HCT116 (cell line): ENCODE measurements at regions not wholly inside any gene's neighbourhood (a gene's known extent, or its start where the extent isn't known, plus 50 kb on each side); places are given as distances from the start of the nearest gene placed in this dataset.
A peak's percentile ranks its signal among the peaks of the same experiment; 100 is the strongest.

ENCODE experiments used
- ATAC-seq: fragments of 200-7000 bp; cut with Tn5 transposase; 2 replicates; pipeline ENCODE4 v1.9.1; 2020; ENCODE audit warnings: mild to moderate bottlenecking, moderate library complexity
- BruUV-seq: library from RNA; stranded (reverse); fragments of 400-500 nt; replicated peaks from 2 replicates; lab custom pipeline; 2021; lab: Mats Ljungman, UMichigan
- CTCF ChIA-PET: fragments of 300-600 bp; sonication (Branson Sonifier 250); formaldehyde crosslinking; loops from one replicate; lab custom pipeline; 2021; ENCODE audit warnings: antibody characterized with exemption; lab: Charles Lee
- POLR2A ChIA-PET: fragments of 300-600, 350-600 bp; sonication (Branson Sonifier 250); formaldehyde crosslinking; loops from one replicate; lab custom pipeline; 2021; ENCODE audit warnings: antibody characterized with exemption; lab: Charles Lee
- RAD21 ChIA-PET, 2 experiments: fragments of 300-600 bp; sonication (Branson Sonifier 250); formaldehyde crosslinking; loops; one replicate each; lab custom pipeline; 2023; ENCODE audit warnings: low total read pairs in 2 of 2; ENCODE audit not compliant: uncharacterized antibody in 2 of 2, unreplicated experiment in 2 of 2, low non-redundant PET in 1 of 2; lab: Charles Lee
- DNase-seq: peaks from one replicate; pipeline ENCODE4 v3.0.0-alpha.2; 2010; ENCODE audit warnings: low read depth, low spot score
- H2AFZ ChIP-seq: fragments of 200-600 bp; shearing (Covaris generic), sonication (generic); 2 replicates; pipeline ENCODE4 v1.6.1; 2017; ENCODE audit warnings: low read depth, mixed run types, mixed read lengths, antibody characterized with exemption, low read length; ENCODE audit not compliant: poor library complexity, severe bottlenecking
- H3K27ac ChIP-seq: 2 replicates; pipeline ENCODE4 v1.5.1; 2012; ENCODE audit warnings: low read depth, low read length
- H3K27me3 ChIP-seq: fragments of 200-600 bp; sonication (generic); 2 replicates; pipeline ENCODE4 v1.6.1; 2016; ENCODE audit warnings: mixed run types, low read length, mixed read lengths; ENCODE audit not compliant: insufficient read depth
- H3K36me3 ChIP-seq, 2 experiments: fragments of 200-500 bp in 1 of 2; fragments of 200-600 bp in 1 of 2; sonication (Bioruptor generic) in 1 of 2; sonication (generic) in 1 of 2; 2 replicates each; pipeline versions ENCODE4 v1.5.1 to v1.6.1; 2014 to 2016; ENCODE audit warnings: low read length in 2 of 2, inconsistent platforms in 1 of 2, mixed read lengths in 1 of 2, mixed run types in 1 of 2; ENCODE audit not compliant: insufficient read depth in 2 of 2, control insufficient read depth in 1 of 2
- H3K4me1 ChIP-seq, 2 experiments: fragments of 200-600 bp in 1 of 2; sonication (generic) in 1 of 2; 2 replicates each; pipeline versions ENCODE4 v1.5.1 to v1.6.1; 2012 to 2017; ENCODE audit warnings: low read length in 2 of 2, inconsistent platforms in 1 of 2, mild to moderate bottlenecking in 1 of 2, mixed read lengths in 1 of 2, mixed run types in 1 of 2, moderate library complexity in 1 of 2; ENCODE audit not compliant: insufficient read depth in 2 of 2, control insufficient read depth in 1 of 2
- H3K4me2 ChIP-seq: fragments of 200-600 bp; sonication (generic); 2 replicates; pipeline ENCODE4 v1.6.1; 2017; ENCODE audit warnings: mixed run types, low read length, mixed read lengths
- H3K4me3 ChIP-seq, 2 experiments: fragments of 200-600 bp in 1 of 2; sonication (generic) in 1 of 2; replicated peaks in 1 of 2; 2 replicates each; pipeline ENCODE4 v1.5.1; 2011 to 2016; ENCODE audit warnings: low read length in 2 of 2, control low read depth in 1 of 2, low read depth in 1 of 2, mild to moderate bottlenecking in 1 of 2, mixed read lengths in 1 of 2, mixed run types in 1 of 2
- H3K79me2 ChIP-seq: fragments of 200-600 bp; sonication (generic); 2 replicates; pipeline ENCODE4 v1.6.1; 2017; ENCODE audit warnings: mild to moderate bottlenecking, mixed run types, low read length, moderate library complexity, mixed read lengths; ENCODE audit not compliant: insufficient read depth
- H3K9ac ChIP-seq: fragments of 200-600 bp; sonication (generic); 2 replicates; pipeline ENCODE4 v1.6.1; 2016; ENCODE audit warnings: low read length, mixed read lengths
- H3K9me2 ChIP-seq: fragments of 200-600 bp; sonication (generic), shearing (Covaris generic); 2 replicates; pipeline ENCODE4 v1.6.1; 2017; ENCODE audit warnings: mixed run types, mild to moderate bottlenecking, moderate library complexity; ENCODE audit not compliant: insufficient read depth
- H3K9me3 ChIP-seq, 2 experiments: fragments of 200-500 bp in 1 of 2; fragments of 200-600 bp in 1 of 2; sonication (Bioruptor generic) in 1 of 2; sonication (generic) in 1 of 2; 2 replicates each; pipeline ENCODE4 v1.6.1; 2014 to 2017; ENCODE audit warnings: low read length in 2 of 2, mixed read lengths in 2 of 2, inconsistent platforms in 1 of 2, low read depth in 1 of 2, mild to moderate bottlenecking in 1 of 2, mixed run types in 1 of 2, moderate library complexity in 1 of 2; ENCODE audit not compliant: control insufficient read depth in 1 of 2, insufficient read depth in 1 of 2
- H4K20me1 ChIP-seq: fragments of 200-600 bp; sonication (generic), shearing (Covaris generic); 2 replicates; pipeline ENCODE4 v1.6.1; 2017; ENCODE audit warnings: mixed run types, mild to moderate bottlenecking, moderate library complexity; ENCODE audit not compliant: insufficient read depth
- CEBPB ChIP-seq: IDR thresholded peaks from 2 replicates; pipeline ENCODE4 v1.6.1; 2012; ENCODE audit warnings: low read depth
- EGR1 ChIP-seq: IDR thresholded peaks from 2 replicates; pipeline ENCODE4 v1.6.1; 2012; ENCODE audit warnings: low read depth
- ELF1 ChIP-seq: IDR thresholded peaks from 2 replicates; pipeline ENCODE4 v1.6.1; 2012; ENCODE audit warnings: low read depth, borderline replicate concordance
- EZH2 ChIP-seq: fragments of 200-600 bp; sonication (generic); IDR thresholded peaks from 2 replicates; pipeline ENCODE4 v1.6.1; 2017; ENCODE audit warnings: antibody characterized with exemption, mixed run types
- EZH2phosphoT487 ChIP-seq: fragments of 200-600 bp; IDR thresholded peaks from 2 replicates; pipeline ENCODE4 v1.6.1; 2018; ENCODE audit warnings: antibody characterized with exemption, borderline replicate concordance
- JUND ChIP-seq: IDR thresholded peaks from 2 replicates; pipeline ENCODE4 v1.6.1; 2012
- POLR2A ChIP-seq: IDR thresholded peaks from 2 replicates; pipeline ENCODE4 v1.7.0; 2011; ENCODE audit warnings: borderline replicate concordance; ENCODE audit not compliant: insufficient read depth, insufficient read length; ENCODE audit errors: extremely low read depth
- RAD21 ChIP-seq: IDR thresholded peaks from 2 replicates; pipeline ENCODE4 v1.6.1; 2012; ENCODE audit warnings: low read depth, mild to moderate bottlenecking
- SP1 ChIP-seq: IDR thresholded peaks from 2 replicates; pipeline ENCODE4 v1.6.1; 2012; ENCODE audit warnings: low read depth
- SRF ChIP-seq: IDR thresholded peaks from 2 replicates; pipeline ENCODE4 v1.6.1; 2012; ENCODE audit warnings: low read depth
- TCF7L2 ChIP-seq: IDR thresholded peaks from 2 replicates; pipeline ENCODE4 v1.7.0; 2011; ENCODE audit warnings: borderline replicate concordance, inconsistent platforms; ENCODE audit not compliant: insufficient read depth, insufficient read length; ENCODE audit errors: extremely low read depth
- YY1 ChIP-seq: IDR thresholded peaks from 2 replicates; pipeline ENCODE4 v1.6.1; 2011; ENCODE audit warnings: low read length, low read depth, moderate library complexity, mild to moderate bottlenecking; ENCODE audit not compliant: insufficient replicate concordance; ENCODE audit errors: extremely low read depth
- ZFX ChIP-seq: fragments of 450-650 bp; IDR thresholded peaks from 2 replicates; pipeline ENCODE4 v1.6.1; 2017
- ZNF274 ChIP-seq: fragments of 200-500 bp; sonication (Bioruptor generic); IDR thresholded peaks from 2 replicates; pipeline ENCODE4 v1.6.1; 2014; ENCODE audit warnings: mild to moderate bottlenecking, low read depth, low read length, inconsistent platforms
- intact Hi-C: fragments of 100-400 bp; cut with micrococcal nuclease; formaldehyde crosslinking; loops from 2 replicates; pipeline ENCODE4 v1.10.0; 2022
- TF ChIP-seq, protein P1 (sequence below): IDR thresholded peaks from 2 replicates; pipeline ENCODE4 v1.6.1; 2012
- TF ChIP-seq, protein P2 (sequence below): IDR thresholded peaks from 2 replicates; pipeline ENCODE4 v1.6.1; 2012
- TF ChIP-seq, protein P3 (sequence below), 3 experiments: fragments of 200-600 bp in 1 of 3; sonication (generic) in 1 of 3; IDR thresholded peaks in 2 of 3; conservative IDR thresholded peaks in 1 of 3; 2 replicates each; pipeline ENCODE4 v1.5.1; 2012 to 2017; ENCODE audit warnings: low read depth in 2 of 3, low read length in 2 of 3, antibody characterized with exemption in 1 of 3, borderline replicate concordance in 1 of 3, control low read depth in 1 of 3, mild to moderate bottlenecking in 1 of 3, mixed read lengths in 1 of 3, mixed run types in 1 of 3, moderate library complexity in 1 of 3; ENCODE audit not compliant: insufficient read depth in 1 of 3

DNA sequence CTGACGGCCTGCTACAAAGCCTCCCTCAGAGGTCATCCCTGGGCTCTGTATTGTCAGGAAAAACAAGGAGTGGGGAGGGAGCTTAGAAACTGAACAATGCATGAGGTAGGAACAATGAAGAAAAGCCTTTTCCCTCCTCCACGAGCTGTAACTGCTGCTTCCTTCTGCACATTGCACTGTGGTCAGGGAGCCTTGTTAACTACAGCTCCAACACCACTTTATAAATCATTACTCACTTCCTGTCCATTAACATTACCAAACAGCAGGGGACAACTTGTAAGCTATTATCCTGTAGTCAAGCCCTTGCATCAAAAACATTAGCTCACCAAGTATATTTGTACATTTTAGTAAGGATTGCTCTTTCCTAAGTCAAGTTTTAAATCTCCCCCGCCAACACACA is 336.0 kb upstream of the NR5A2 start (continued):
- TF ChIP-seq CEBPB: no peak
- peak; percentile 66 for TF ChIP-seq SP1

DNA sequence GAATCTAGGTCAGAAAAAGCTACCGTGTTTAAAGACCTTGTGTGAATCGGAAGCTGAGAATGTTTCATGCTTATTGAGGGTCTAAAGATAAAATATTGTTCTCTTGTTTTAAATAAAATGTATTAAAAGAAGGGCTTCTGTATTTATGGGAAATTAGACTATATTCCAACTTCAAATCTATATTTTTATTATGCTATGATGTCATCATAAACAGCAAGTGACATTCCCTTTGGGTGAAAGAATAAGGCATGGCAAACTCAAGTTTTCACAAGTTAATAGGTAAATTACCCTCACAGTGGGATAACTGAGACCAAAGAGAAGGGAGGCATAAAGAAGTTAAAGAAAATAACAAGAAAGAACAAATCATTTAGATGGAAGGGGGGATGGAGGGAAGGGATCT is 333.8 kb upstream of the NR5A2 start:
- Histone ChIP-seq H3K4me3 (no peak overlapping the region), H3K27me3 (no peaks in the 10 kb centered on the region), H3K9me2 (no peaks in the 10 kb centered on the region), H4K20me1 (no peaks in the 10 kb centered on the region), H3K4me1 (peaks cover 6 to 30% of the 10 kb centered on the region in 2 experiments), H3K9me3 (no peaks in the 10 kb centered on the region), H3K36me3 (no peaks in the 10 kb centered on the region), H3K4me2 (no peak overlapping the region), H2AFZ (peak overlapping the region; percentile 25), H3K9ac (no peak overlapping the region), H3K27ac (no peak overlapping the region), H3K79me2 (no peaks in the 10 kb centered on the region)
- ChIA-PET CTCF (no interaction called here), RAD21 (no interaction called here), POLR2A (no interaction called here)
- BruUV-seq: no TSS peak
- TF ChIP-seq POLR2A (no peak), SP1 (no peak), JUND (no peak), ZNF274 (no peak), ZFX (no peak), EGR1 (no peak), TCF7L2 (no peak), EZH2phosphoT487 (no peak), CEBPB (no peak), ELF1 (no peak), RAD21 (no peak), EZH2 (no peak), YY1 (no peak), SRF (no peak)
- TF ChIP-seq, protein P1, sequence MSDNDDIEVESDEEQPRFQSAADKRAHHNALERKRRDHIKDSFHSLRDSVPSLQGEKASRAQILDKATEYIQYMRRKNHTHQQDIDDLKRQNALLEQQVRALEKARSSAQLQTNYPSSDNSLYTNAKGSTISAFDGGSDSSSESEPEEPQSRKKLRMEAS: no peak
- TF ChIP-seq, protein P2, sequence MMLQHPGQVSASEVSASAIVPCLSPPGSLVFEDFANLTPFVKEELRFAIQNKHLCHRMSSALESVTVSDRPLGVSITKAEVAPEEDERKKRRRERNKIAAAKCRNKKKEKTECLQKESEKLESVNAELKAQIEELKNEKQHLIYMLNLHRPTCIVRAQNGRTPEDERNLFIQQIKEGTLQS: no peak
- TF ChIP-seq, protein P3, sequence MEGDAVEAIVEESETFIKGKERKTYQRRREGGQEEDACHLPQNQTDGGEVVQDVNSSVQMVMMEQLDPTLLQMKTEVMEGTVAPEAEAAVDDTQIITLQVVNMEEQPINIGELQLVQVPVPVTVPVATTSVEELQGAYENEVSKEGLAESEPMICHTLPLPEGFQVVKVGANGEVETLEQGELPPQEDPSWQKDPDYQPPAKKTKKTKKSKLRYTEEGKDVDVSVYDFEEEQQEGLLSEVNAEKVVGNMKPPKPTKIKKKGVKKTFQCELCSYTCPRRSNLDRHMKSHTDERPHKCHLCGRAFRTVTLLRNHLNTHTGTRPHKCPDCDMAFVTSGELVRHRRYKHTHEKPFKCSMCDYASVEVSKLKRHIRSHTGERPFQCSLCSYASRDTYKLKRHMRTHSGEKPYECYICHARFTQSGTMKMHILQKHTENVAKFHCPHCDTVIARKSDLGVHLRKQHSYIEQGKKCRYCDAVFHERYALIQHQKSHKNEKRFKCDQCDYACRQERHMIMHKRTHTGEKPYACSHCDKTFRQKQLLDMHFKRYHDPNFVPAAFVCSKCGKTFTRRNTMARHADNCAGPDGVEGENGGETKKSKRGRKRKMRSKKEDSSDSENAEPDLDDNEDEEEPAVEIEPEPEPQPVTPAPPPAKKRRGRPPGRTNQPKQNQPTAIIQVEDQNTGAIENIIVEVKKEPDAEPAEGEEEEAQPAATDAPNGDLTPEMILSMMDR (IDR thresholded peaks at IDR 0.05 in 2 of 3, conservative IDR thresholded peaks at IDR 0.05 in 1 of 3; ENCODE audit: borderline replicate concordance in 1 of 3, insufficient read depth in 1 of 3, low read depth in 2 of 3, low read length in 2 of 3): no peak
- DNase-seq: no peak
- no peak for ATAC-seq
- intact Hi-C loops: no loop called here
